Mesendoderm (in vitro differentiated cells): ENCODE measurements at regions not wholly inside any gene's neighbourhood (a gene's known extent, or its start where the extent isn't known, plus 50 kb on each side); places are given as distances from the start of the nearest gene placed in this dataset.
"Not testable (repeated sequence)": the region's sequence is repeated elsewhere in the genome, so short reads cannot be mapped to it uniquely, and the experiment has no call there.

Experiments used
- DNase-seq: peaks from one replicate; pipeline ENCODE4 v3.0.0; 2013
- H2AK5ac ChIP-seq: 2 replicates; pipeline ENCODE4 v1.6.1; 2013; ENCODE audit warnings: low read length, inconsistent platforms
- H2BK120ac ChIP-seq: 2 replicates; pipeline ENCODE4 v1.6.1; 2013; ENCODE audit warnings: low read depth, mild to moderate bottlenecking, low read length, moderate library complexity, mixed read lengths
- H2BK15ac ChIP-seq: replicated peaks from 2 replicates; pipeline ENCODE4 v1.6.1; 2013; ENCODE audit warnings: low read depth, mild to moderate bottlenecking, moderate library complexity
- H2BK5ac ChIP-seq: 2 replicates; pipeline ENCODE4 v1.6.1; 2013; ENCODE audit warnings: low read length, inconsistent platforms
- H3K18ac ChIP-seq: 2 replicates; pipeline ENCODE4 v1.6.1; 2013; ENCODE audit warnings: mild to moderate bottlenecking, low read length, mixed read lengths
- H3K23ac ChIP-seq: one replicate; pipeline ENCODE4 v1.6.1; 2013; ENCODE audit warnings: low read length
- H3K27ac ChIP-seq: 2 replicates; pipeline ENCODE4 v1.5.1; 2013; ENCODE audit warnings: low read depth, mild to moderate bottlenecking, inconsistent platforms, low read length, moderate library complexity
- H3K27me3 ChIP-seq: 2 replicates; pipeline ENCODE4 v1.6.1; 2013; ENCODE audit warnings: low read length, control low read depth, mild to moderate bottlenecking, inconsistent platforms; ENCODE audit not compliant: insufficient read depth, poor library complexity
- H3K36me3 ChIP-seq: 2 replicates; pipeline ENCODE4 v1.6.1; 2013; ENCODE audit warnings: low read length, inconsistent platforms; ENCODE audit not compliant: control insufficient read depth, insufficient read depth
- H3K4ac ChIP-seq: one replicate; pipeline ENCODE4 v1.6.1; 2013; ENCODE audit warnings: low read depth, mild to moderate bottlenecking, low read length, moderate library complexity
- H3K4me1 ChIP-seq: 2 replicates; pipeline ENCODE4 v1.6.1; 2013; ENCODE audit warnings: low read depth, low read length, inconsistent platforms; ENCODE audit not compliant: control insufficient read depth
- H3K4me2 ChIP-seq: 2 replicates; pipeline ENCODE4 v1.6.1; 2013; ENCODE audit warnings: low read length
- H3K4me3 ChIP-seq: 2 replicates; pipeline ENCODE4 v1.5.1; 2013; ENCODE audit warnings: mild to moderate bottlenecking, low read length
- H3K56ac ChIP-seq: one replicate; pipeline ENCODE4 v1.6.1; 2013; ENCODE audit warnings: low read length
- H3K79me1 ChIP-seq: 2 replicates; pipeline ENCODE4 v1.6.1; 2013; ENCODE audit warnings: low read length, inconsistent platforms
- H3K79me2 ChIP-seq: 2 replicates; pipeline ENCODE4 v1.6.1; 2013; ENCODE audit warnings: mild to moderate bottlenecking, low read length; ENCODE audit not compliant: control insufficient read depth, insufficient read depth
- H3K9ac ChIP-seq: 2 replicates; pipeline ENCODE4 v1.6.1; 2013; ENCODE audit warnings: low read length, inconsistent platforms
- H4K5ac ChIP-seq: one replicate; pipeline ENCODE4 v1.6.1; 2013; ENCODE audit warnings: low read length
- H4K8ac ChIP-seq: one replicate; pipeline ENCODE4 v1.6.1; 2013; ENCODE audit warnings: low read depth, mild to moderate bottlenecking, control low read depth, low read length, moderate library complexity
- WGBS: extraction: QIAGEN DNeasy Blood & Tissue Kit; methylation state at CpG from one replicate; pipeline ENCODE4 v1.1.7; 2013; ENCODE audit warnings: low lambda C conversion rate, missing lambda C conversion rate; ENCODE audit not compliant: insufficient coverage; ENCODE audit errors: extremely low coverage; 5-methylcytosine and 5-hydroxymethylcytosine counted together

- Histone ChIP-seq H3K23ac (no peak overlapping the region), H3K36me3 (no peaks in the 10 kb centered on the region), H3K4ac (no peak overlapping the region), H4K5ac (no peak overlapping the region), H2BK15ac (no peak overlapping the region), H3K27me3 (no peaks in the 10 kb centered on the region), H3K56ac (no peak overlapping the region), H3K27ac (no peak overlapping the region), H3K79me1 (no peaks in the 10 kb centered on the region), H4K8ac (no peak overlapping the region), H3K18ac (no peak overlapping the region), H3K79me2 (no peaks in the 10 kb centered on the region), H3K9ac (no peak overlapping the region), H3K4me3 (no peak overlapping the region), H3K4me1 (no peaks in the 10 kb centered on the region), H3K4me2 (no peak overlapping the region), H2BK5ac (no peak overlapping the region), H2AK5ac (no peak overlapping the region), H2BK120ac (no peak overlapping the region)
- no peak for DNase-seq
- no CpG with 5 or more reads among the region's 4 CpGs for WGBS
Observed at GRCh38 chr14:106185837-106186233, 659.5 kb downstream of the TMEM121 start.

- Histone ChIP-seq H3K18ac (no peak overlapping the region), H3K9ac (no peak overlapping the region), H3K36me3 (no peaks in the 10 kb centered on the region), H3K27me3 (no peaks in the 10 kb centered on the region), H2BK15ac (no peak overlapping the region), H3K4me1 (no peaks in the 10 kb centered on the region), H2BK5ac (no peak overlapping the region), H4K8ac (no peak overlapping the region), H3K56ac (no peak overlapping the region), H3K23ac (no peak overlapping the region), H3K4ac (no peak overlapping the region), H3K4me3 (no peak overlapping the region), H3K27ac (no peak overlapping the region), H3K79me1 (no peaks in the 10 kb centered on the region), H2BK120ac (no peak overlapping the region), H2AK5ac (no peak overlapping the region), H3K4me2 (no peak overlapping the region), H3K79me2 (no peaks in the 10 kb centered on the region), H4K5ac (no peak overlapping the region)
- DNase-seq = no peak
- no CpG with 5 or more reads among the region's 3 CpGs for WGBS
Observed at GRCh38 chr14:106187216-106187615, 660.8 kb downstream of the TMEM121 start.

- not testable (repeated sequence) for H3K9ac ChIP-seq, H2BK15ac ChIP-seq, H3K18ac ChIP-seq, H3K27me3 ChIP-seq, H3K79me2 ChIP-seq, H2AK5ac ChIP-seq, H4K8ac ChIP-seq, H3K56ac ChIP-seq, H3K23ac ChIP-seq, H2BK5ac ChIP-seq, DNase-seq, H3K79me1 ChIP-seq, H3K4ac ChIP-seq, H2BK120ac ChIP-seq, H3K4me3 ChIP-seq, H3K4me1 ChIP-seq, H4K5ac ChIP-seq, H3K27ac ChIP-seq, H3K4me2 ChIP-seq, H3K36me3 ChIP-seq
Observed at GRCh38 chr14:106192701-106193100, 666.3 kb downstream of the TMEM121 start.

GRCh38 chr14:106196459-106196858 lies 670.1 kb downstream of the TMEM121 start:
- not testable (repeated sequence) for H4K8ac ChIP-seq, H2BK5ac ChIP-seq, H4K5ac ChIP-seq, H3K79me2 ChIP-seq, H3K36me3 ChIP-seq, H3K79me1 ChIP-seq, H3K27ac ChIP-seq, H2AK5ac ChIP-seq, H2BK120ac ChIP-seq, H3K23ac ChIP-seq, H3K18ac ChIP-seq, H3K56ac ChIP-seq, H2BK15ac ChIP-seq, H3K4me3 ChIP-seq, H3K4me2 ChIP-seq, H3K9ac ChIP-seq, H3K27me3 ChIP-seq, H3K4ac ChIP-seq, DNase-seq, H3K4me1 ChIP-seq
- WGBS = no CpG with 5 or more reads among the region's 7 CpGs

- not testable (repeated sequence) for H3K79me2 ChIP-seq, DNase-seq, H4K5ac ChIP-seq, H3K79me1 ChIP-seq, H3K23ac ChIP-seq, H3K27ac ChIP-seq, H3K4me3 ChIP-seq, H3K4me2 ChIP-seq, H2BK15ac ChIP-seq, H3K4ac ChIP-seq, H3K36me3 ChIP-seq, H2AK5ac ChIP-seq, H3K56ac ChIP-seq, H2BK5ac ChIP-seq, H3K27me3 ChIP-seq, H3K18ac ChIP-seq, H3K9ac ChIP-seq, H4K8ac ChIP-seq, H2BK120ac ChIP-seq, H3K4me1 ChIP-seq
- no CpG with 5 or more reads among the region's 4 CpGs for WGBS
Observed at GRCh38 chr14:106197264-106197663, 670.9 kb downstream of the TMEM121 start.

GRCh38 chr14:106199097-106199496 lies 672.7 kb downstream of the TMEM121 start:
- no peak overlapping the region for H3K9ac ChIP-seq
- no peaks in the 10 kb centered on the region for H3K4me1 ChIP-seq
- no peak overlapping the region for H3K18ac ChIP-seq
- H2BK15ac ChIP-seq = no peak overlapping the region
- H3K27me3 ChIP-seq = no peaks in the 10 kb centered on the region
- H3K36me3 ChIP-seq = no peaks in the 10 kb centered on the region
- no peaks in the 10 kb centered on the region for H3K79me2 ChIP-seq
- no peak overlapping the region for H4K5ac ChIP-seq
- no peak overlapping the region for H2AK5ac ChIP-seq
- no peak overlapping the region for H3K4ac ChIP-seq
- H3K23ac ChIP-seq = no peak overlapping the region
- no peak for DNase-seq
- H3K56ac ChIP-seq = no peak overlapping the region
- no peak overlapping the region for H3K4me3 ChIP-seq
- no peak overlapping the region for H3K4me2 ChIP-seq
- no CpG with 5 or more reads among the region's 12 CpGs for WGBS
- H2BK120ac ChIP-seq = no peak overlapping the region
- H3K27ac ChIP-seq = no peak overlapping the region
- H3K79me1 ChIP-seq = no peaks in the 10 kb centered on the region
- no peak overlapping the region for H4K8ac ChIP-seq
- H2BK5ac ChIP-seq = no peak overlapping the region
